Endodermal cell (in vitro differentiated cells): ENCODE measurements at regions not wholly inside any gene's neighbourhood (a gene's known extent, or its start where the extent isn't known, plus 50 kb on each side); places are given as distances from the start of the nearest gene placed in this dataset.
"Not testable (repeated sequence)": the region's sequence is repeated elsewhere in the genome, so short reads cannot be mapped to it uniquely, and the experiment has no call there.

Source experiments
- DNase-seq: peaks from one replicate; pipeline ENCODE4 v3.0.0-alpha.2; 2017
- H3K27ac ChIP-seq: 2 replicates; pipeline ENCODE4 v1.5.1; 2013; ENCODE audit warnings: mild to moderate bottlenecking, low read depth, low read length, moderate library complexity
- H3K27me3 ChIP-seq: 2 replicates; pipeline ENCODE4 v1.6.1; 2013; ENCODE audit warnings: mild to moderate bottlenecking, low read length, moderate library complexity; ENCODE audit not compliant: insufficient read depth, control insufficient read depth, poor library complexity, severe bottlenecking
- H3K36me3 ChIP-seq: 2 replicates; pipeline ENCODE4 v1.7.0; 2013; ENCODE audit warnings: mild to moderate bottlenecking, low read length, moderate library complexity; ENCODE audit not compliant: control insufficient read depth, insufficient read depth
- H3K4me1 ChIP-seq: one replicate; pipeline ENCODE4 v1.7.0; 2013; ENCODE audit warnings: low read length; ENCODE audit not compliant: control insufficient read depth, insufficient read depth
- H3K4me3 ChIP-seq: 2 replicates; pipeline ENCODE4 v1.5.1; 2013; ENCODE audit warnings: mild to moderate bottlenecking, low read length, moderate library complexity
- H3K9ac ChIP-seq: 2 replicates; pipeline ENCODE4 v1.6.1; 2013; ENCODE audit warnings: mild to moderate bottlenecking, low read length, moderate library complexity; ENCODE audit not compliant: poor library complexity, severe bottlenecking; ENCODE audit errors: extremely low read depth
- H3K9me3 ChIP-seq: 2 replicates; pipeline ENCODE4 v1.6.1; 2013; ENCODE audit warnings: mild to moderate bottlenecking, low read length, moderate library complexity; ENCODE audit not compliant: control insufficient read depth
- H3K27ac Mint-ChIP-seq: 2 replicates; pipeline ENCODE4 v1.8.0; 2020; ENCODE audit warnings: mixed read lengths
- H3K27me3 Mint-ChIP-seq: 2 replicates; pipeline ENCODE4 v1.8.0; 2021; ENCODE audit warnings: mild to moderate bottlenecking, mixed read lengths; ENCODE audit not compliant: insufficient read depth
- H3K36me3 Mint-ChIP-seq: 2 replicates; pipeline ENCODE4 v1.8.0; 2020; ENCODE audit warnings: low read depth, mixed read lengths
- H3K4me1 Mint-ChIP-seq: 2 replicates; pipeline ENCODE4 v1.8.0; 2020; ENCODE audit warnings: mixed read lengths
- H3K4me3 Mint-ChIP-seq: 2 replicates; pipeline ENCODE4 v1.8.0; 2020; ENCODE audit warnings: mild to moderate bottlenecking, moderate library complexity, mixed read lengths
- H3K9me3 Mint-ChIP-seq: 2 replicates; pipeline ENCODE4 v1.8.0; 2020; ENCODE audit warnings: mild to moderate bottlenecking, mixed read lengths
- CTCF ChIP-seq: fragments of 200-600 bp; sonication (generic); conservative IDR thresholded peaks from 2 replicates; pipeline ENCODE4 v1.5.0; 2021; ENCODE audit warnings: antibody characterized with exemption, mild to moderate bottlenecking
- WGBS, 2 experiments: methylation state at CpG; one replicate each; pipeline versions ENCODE4 v1.1.5 to v1.1.7; 2013; ENCODE audit warnings: missing lambda C conversion rate in 2 of 2, mixed read lengths in 1 of 2; ENCODE audit not compliant: insufficient coverage in 1 of 2, insufficient read length in 1 of 2; 5-methylcytosine and 5-hydroxymethylcytosine counted together

DNA sequence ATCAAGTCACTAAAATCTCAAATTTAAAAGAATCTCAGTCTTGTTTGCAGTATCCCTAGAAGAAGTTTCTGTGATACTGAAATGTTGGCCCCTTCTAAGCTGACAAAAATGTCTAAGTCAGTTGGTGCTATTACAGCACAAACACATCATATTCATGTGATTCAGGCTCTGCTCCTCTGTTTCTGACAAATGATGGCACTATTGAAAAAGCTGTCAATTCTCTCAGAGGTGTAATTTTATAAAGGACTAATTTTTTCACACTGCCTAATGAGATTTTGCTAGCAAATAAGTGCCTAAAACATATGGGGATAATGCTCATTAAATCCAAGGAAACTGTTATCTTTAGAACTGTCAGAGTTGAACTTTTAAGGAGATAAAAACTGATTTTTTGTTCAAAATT, 445.9 kb downstream of the DSC3 start:
- H3K4me1 Mint-ChIP-seq, result no peaks in the 10 kb centered on the region
- no peak overlapping the region for H3K27ac Mint-ChIP-seq
- no peak for DNase-seq
- Histone ChIP-seq H3K36me3 (no peaks in the 10 kb centered on the region), H3K27me3 (no peaks in the 10 kb centered on the region), H3K27ac (no peak overlapping the region), H3K4me3 (no peak overlapping the region), H3K4me1 (no peaks in the 10 kb centered on the region), H3K9ac (no peak overlapping the region), H3K9me3 (no peaks in the 10 kb centered on the region)
- H3K4me3 Mint-ChIP-seq, result no peak overlapping the region
- peaks cover 3% of the 10 kb centered on the region for H3K36me3 Mint-ChIP-seq
- no peaks in the 10 kb centered on the region for H3K27me3 Mint-ChIP-seq
- H3K9me3 Mint-ChIP-seq, result peaks cover 3% of the 10 kb centered on the region
- TF ChIP-seq CTCF, result no peak

DNA sequence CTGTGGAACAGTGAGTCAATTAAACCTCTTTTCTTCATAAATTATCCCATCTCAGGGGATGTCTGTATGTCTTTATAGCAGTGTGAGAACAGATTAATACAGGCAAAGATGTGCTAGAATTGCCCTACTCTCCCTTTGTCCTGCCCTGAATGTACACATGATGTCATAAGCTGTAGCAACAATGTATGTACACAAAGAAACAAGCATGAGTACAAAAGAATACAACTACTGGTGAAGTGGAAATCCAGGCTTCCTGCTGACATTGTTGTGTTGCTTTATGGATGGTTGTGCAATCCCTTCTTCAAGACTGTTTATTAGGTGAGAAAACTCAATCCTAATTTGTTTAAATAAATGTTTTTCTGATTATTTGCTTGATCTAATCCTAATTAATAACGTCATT, 446.6 kb downstream of the DSC3 start:
- no peaks in the 10 kb centered on the region for H3K27me3 Mint-ChIP-seq
- Histone ChIP-seq H3K36me3 (no peaks in the 10 kb centered on the region), H3K4me1 (no peaks in the 10 kb centered on the region), H3K9me3 (no peaks in the 10 kb centered on the region), H3K27ac (no peak overlapping the region), H3K27me3 (no peaks in the 10 kb centered on the region), H3K9ac (no peak overlapping the region), H3K4me3 (no peak overlapping the region)
- no peaks in the 10 kb centered on the region for H3K4me1 Mint-ChIP-seq
- no CpG with 5 or more reads among the region's 1 CpG for WGBS, 2 experiments
- DNase-seq, result no peak
- TF ChIP-seq CTCF, result no peak
- H3K36me3 Mint-ChIP-seq, result peaks cover 3% of the 10 kb centered on the region
- H3K9me3 Mint-ChIP-seq, result peaks cover 3% of the 10 kb centered on the region
- no peak overlapping the region for H3K4me3 Mint-ChIP-seq
- H3K27ac Mint-ChIP-seq, result no peak overlapping the region

GRCh38 chr18:30594911-30595310, 447.6 kb downstream of the DSC3 start:
- WGBS, 2 experiments, result 97 to 100% methylated on average over 4 to 17 of the region's 18 CpGs
- H3K4me1 ChIP-seq, H3K9me3 Mint-ChIP-seq, H3K27me3 ChIP-seq, H3K9me3 ChIP-seq, H3K4me3 ChIP-seq, H3K4me1 Mint-ChIP-seq, H3K4me3 Mint-ChIP-seq, H3K27me3 Mint-ChIP-seq, H3K9ac ChIP-seq, DNase-seq, H3K36me3 Mint-ChIP-seq, H3K27ac ChIP-seq, H3K36me3 ChIP-seq, H3K27ac Mint-ChIP-seq: not testable (repeated sequence)

DNA sequence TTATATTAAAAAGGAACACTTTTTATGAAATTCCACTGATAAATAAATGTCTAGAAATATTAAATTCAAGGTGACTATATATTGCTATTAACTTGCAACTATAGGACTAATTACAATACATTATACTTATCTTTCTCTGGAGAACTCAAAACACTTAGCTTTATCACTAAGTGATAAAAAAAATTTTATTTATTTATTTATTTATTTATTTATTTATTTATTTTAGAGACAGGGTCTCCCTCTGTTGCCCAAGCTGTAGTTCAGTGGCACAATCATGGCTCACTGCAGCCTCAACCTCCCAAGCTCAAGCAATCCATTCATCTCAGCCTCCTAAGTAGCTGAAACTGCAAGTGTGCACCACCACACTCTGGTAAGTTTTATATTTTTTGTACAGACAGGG, 451.1 kb downstream of the DSC3 start:
- peaks cover 8% of the 10 kb centered on the region for H3K4me1 Mint-ChIP-seq
- H3K27me3 Mint-ChIP-seq, result no peaks in the 10 kb centered on the region

More for the DNA sequence above, 451.1 kb downstream of the DSC3 start:
- no peak for DNase-seq
- Mint-ChIP-seq H3K9me3 (peaks cover 3% of the 10 kb centered on the region), H3K4me3 (no peak overlapping the region), H3K36me3 (peaks cover 3% of the 10 kb centered on the region), H3K27ac (no peak overlapping the region)
- no peak overlapping the region for H3K9ac ChIP-seq
- H3K27ac ChIP-seq, result no peak overlapping the region
- H3K4me3 ChIP-seq, result no peak overlapping the region
- no peaks in the 10 kb centered on the region for H3K9me3 ChIP-seq
- H3K36me3 ChIP-seq, result no peaks in the 10 kb centered on the region
- no peaks in the 10 kb centered on the region for H3K4me1 ChIP-seq
- no peaks in the 10 kb centered on the region for H3K27me3 ChIP-seq
- no peak for TF ChIP-seq CTCF
